H1 (cell line): ENCODE measurements at regions not wholly inside any gene's neighbourhood (a gene's known extent, or its start where the extent isn't known, plus 50 kb on each side); places are given as distances from the start of the nearest gene placed in this dataset.

Experiments
- CTCF ChIA-PET: fragments of 300-600 bp; sonication (Branson Sonifier 250); formaldehyde crosslinking; loops from one replicate; lab custom pipeline; 2021; ENCODE audit not compliant: partially characterized antibody; lab: Charles Lee
- POLR2A ChIA-PET: fragments of 300-600 bp; sonication (Branson Sonifier 250); formaldehyde crosslinking; loops from one replicate; lab custom pipeline; 2021; ENCODE audit warnings: inconsistent platforms; ENCODE audit not compliant: partially characterized antibody; lab: Charles Lee
- DNase-seq, 2 experiments: peaks; one replicate each; pipeline versions ENCODE4 v3.0.0 to v3.0.0-alpha.2; 2010 to 2022; ENCODE audit warnings: low spot score in 2 of 2, low read depth in 1 of 2, mixed read lengths in 1 of 2
- FAIRE-seq: peaks from 2 replicates; lab custom pipeline; 2011; peaks lifted over from hg19 to GRCh38; lab: Jason Lieb, UNC
- H2AFZ ChIP-seq: 2 replicates; pipeline ENCODE4 v1.8.1; 2012; ENCODE audit warnings: low read length, inconsistent platforms
- H2AK5ac ChIP-seq: 2 replicates; pipeline ENCODE4 v1.6.1; 2013; ENCODE audit warnings: low read depth, low read length
- H2BK120ac ChIP-seq: replicated peaks from 2 replicates; pipeline ENCODE3; 2013; ENCODE audit warnings: low read depth, low read length, inconsistent platforms
- H2BK12ac ChIP-seq: 2 replicates; pipeline ENCODE4 v1.6.1; 2013; ENCODE audit warnings: low read depth, low read length
- H2BK15ac ChIP-seq: 2 replicates; pipeline ENCODE4 v1.6.1; 2013; ENCODE audit warnings: low read length
- H2BK20ac ChIP-seq: 2 replicates; pipeline ENCODE4 v1.6.1; 2013; ENCODE audit warnings: low read length
- H2BK5ac ChIP-seq: 2 replicates; pipeline ENCODE4 v1.6.1; 2013; ENCODE audit warnings: low read depth, low read length
- H3K14ac ChIP-seq: 2 replicates; pipeline ENCODE4 v1.6.1; 2013; ENCODE audit warnings: inconsistent platforms; ENCODE audit not compliant: insufficient read length
- H3K18ac ChIP-seq: 2 replicates; pipeline ENCODE4 v1.6.1; 2013; ENCODE audit warnings: low read length; ENCODE audit errors: extremely low read depth
- H3K23ac ChIP-seq: 2 replicates; pipeline ENCODE4 v1.6.1; 2013; ENCODE audit warnings: inconsistent platforms; ENCODE audit not compliant: insufficient read length
- H3K23me2 ChIP-seq: 2 replicates; pipeline ENCODE4 v1.6.1; 2013; ENCODE audit warnings: low read depth, low read length
- H3K27ac ChIP-seq: 2 replicates; pipeline ENCODE4 v1.6.1; 2011; ENCODE audit warnings: low read depth, low read length, inconsistent platforms
- H3K27me3 ChIP-seq, 4 experiments: replicated peaks in 1 of 4; 1 replicate in 1 of 4; 2 replicates in 3 of 4; pipeline versions ENCODE4 v1.6.1 to v1.8.1; 2011 to 2013; ENCODE audit warnings: low read length in 3 of 4, mild to moderate bottlenecking in 3 of 4, inconsistent platforms in 2 of 4, mixed read lengths in 2 of 4, moderate library complexity in 1 of 4; ENCODE audit not compliant: control insufficient read depth in 3 of 4, insufficient read depth in 3 of 4; ENCODE audit errors: extremely low read depth in 1 of 4
- H3K36me3 ChIP-seq, 4 experiments: 2 replicates each; pipeline versions ENCODE4 v1.6.1 to v1.8.1; 2011 to 2013; ENCODE audit warnings: mild to moderate bottlenecking in 4 of 4, low read length in 3 of 4, moderate library complexity in 2 of 4, control low read depth in 1 of 4, inconsistent platforms in 1 of 4; ENCODE audit not compliant: insufficient read depth in 4 of 4, control insufficient read depth in 2 of 4
- H3K4ac ChIP-seq: replicated peaks from 2 replicates; pipeline ENCODE3; 2013; ENCODE audit warnings: low read length, low read depth, mixed read lengths, inconsistent platforms; ENCODE audit not compliant: insufficient read length
- H3K4me1 ChIP-seq, 4 experiments: replicated peaks in 1 of 4; 1 replicate in 1 of 4; 2 replicates in 3 of 4; pipeline versions ENCODE4 v1.6.1 to v1.8.1; 2011 to 2013; ENCODE audit warnings: low read length in 3 of 4, inconsistent platforms in 2 of 4, mixed read lengths in 1 of 4; ENCODE audit not compliant: insufficient read depth in 4 of 4, control insufficient read depth in 3 of 4
- H3K4me2 ChIP-seq, 2 experiments: 2 replicates each; pipeline versions ENCODE4 v1.6.1 to v1.8.1; 2011 to 2013; ENCODE audit warnings: low read depth in 2 of 2, low read length in 2 of 2, control low read depth in 1 of 2, inconsistent platforms in 1 of 2, mild to moderate bottlenecking in 1 of 2; ENCODE audit not compliant: insufficient read depth in 1 of 2
- H3K4me3 ChIP-seq, 4 experiments: fragments of 200-600, 300-600 bp in 1 of 4; sonication (generic), shearing (Covaris generic), sonication (Bioruptor Twin) in 1 of 4; 2 replicates each; pipeline versions ENCODE4 v1.5.1 to v1.8.1; 2011 to 2016; ENCODE audit warnings: low read length in 4 of 4, low read depth in 3 of 4, control low read depth in 2 of 4, inconsistent platforms in 2 of 4, mild to moderate bottlenecking in 2 of 4, mixed read lengths in 1 of 4, moderate library complexity in 1 of 4; ENCODE audit not compliant: insufficient read depth in 2 of 4; ENCODE audit errors: extremely low read depth in 1 of 4
- H3K56ac ChIP-seq: replicated peaks from 2 replicates; pipeline ENCODE3; 2013; ENCODE audit warnings: low read depth, mild to moderate bottlenecking, mixed read lengths, low read length, inconsistent platforms; ENCODE audit not compliant: insufficient read length
- H3K79me1 ChIP-seq: 2 replicates; pipeline ENCODE4 v1.6.1; 2013; ENCODE audit warnings: low read depth, low read length, control low read depth
- H3K79me2 ChIP-seq, 2 experiments: 2 replicates each; pipeline versions ENCODE4 v1.6.1 to v1.8.1; 2012 to 2013; ENCODE audit warnings: low read length in 2 of 2, mild to moderate bottlenecking in 2 of 2, inconsistent platforms in 1 of 2; ENCODE audit not compliant: insufficient read depth in 2 of 2, control insufficient read depth in 1 of 2
- H3K9ac ChIP-seq, 4 experiments: replicated peaks in 1 of 4; 1 replicate in 1 of 4; 2 replicates in 3 of 4; pipeline versions ENCODE4 v1.6.1 to v1.8.1; 2011 to 2013; ENCODE audit warnings: low read depth in 3 of 4, low read length in 3 of 4, control low read depth in 2 of 4, mild to moderate bottlenecking in 2 of 4, moderate library complexity in 2 of 4, inconsistent platforms in 1 of 4; ENCODE audit errors: extremely low read depth in 1 of 4
- H3K9me3 ChIP-seq, 2 experiments: 2 replicates each; pipeline versions ENCODE4 v1.6.1 to v1.8.1; 2012 to 2013; ENCODE audit warnings: mild to moderate bottlenecking in 2 of 2, moderate library complexity in 2 of 2, control low read depth in 1 of 2, inconsistent platforms in 1 of 2, low read depth in 1 of 2, low read length in 1 of 2, mixed read lengths in 1 of 2; ENCODE audit not compliant: insufficient read depth in 2 of 2
- H4K20me1 ChIP-seq, 2 experiments: replicated peaks in 1 of 2; 2 replicates each; pipeline versions ENCODE3 to v1.8.1; 2011 to 2013; ENCODE audit warnings: inconsistent platforms in 2 of 2, low read length in 2 of 2, mild to moderate bottlenecking in 1 of 2; ENCODE audit not compliant: insufficient read depth in 2 of 2, control insufficient read depth in 1 of 2
- H4K5ac ChIP-seq: 2 replicates; pipeline ENCODE4 v1.6.1; 2013; ENCODE audit warnings: low read length, low read depth, mixed read lengths, inconsistent platforms; ENCODE audit not compliant: insufficient read length
- H4K8ac ChIP-seq: 2 replicates; pipeline ENCODE4 v1.8.0; 2013; ENCODE audit warnings: mild to moderate bottlenecking, moderate library complexity, low read length, inconsistent platforms; ENCODE audit not compliant: insufficient read depth; ENCODE audit errors: extremely low read depth
- H4K91ac ChIP-seq: replicated peaks from 2 replicates; pipeline ENCODE3; 2013; ENCODE audit warnings: low read length, mixed read lengths, inconsistent platforms; ENCODE audit not compliant: insufficient read length
- JUND ChIP-seq: IDR thresholded peaks from 2 replicates; pipeline ENCODE4 v1.6.1; 2011; ENCODE audit warnings: mild to moderate bottlenecking, improper control_type of control experiment, low read length
- KDM4A ChIP-seq: IDR thresholded peaks from one replicate; pipeline ENCODE4 v1.7.1; 2012; ENCODE audit warnings: low read depth, mild to moderate bottlenecking, moderate library complexity, low read length, inconsistent platforms; ENCODE audit not compliant: severe bottlenecking
- RAD21 ChIP-seq, 2 experiments: IDR thresholded peaks in 1 of 2; conservative IDR thresholded peaks in 1 of 2; 2 replicates each; pipeline ENCODE4 v1.6.1; 2011; ENCODE audit warnings: low read depth in 2 of 2, low read length in 2 of 2, improper control_type of control experiment in 1 of 2, inconsistent platforms in 1 of 2, mild to moderate bottlenecking in 1 of 2, moderate library complexity in 1 of 2
- SIRT6 ChIP-seq: IDR thresholded peaks from one replicate; pipeline ENCODE4 v1.7.1; 2012; ENCODE audit warnings: low read length, inconsistent platforms
- TBP ChIP-seq: IDR thresholded peaks from 2 replicates; pipeline ENCODE4 v1.6.1; 2011; ENCODE audit warnings: low read depth, low read length, improper control_type of control experiment
- WGBS, 2 experiments: shearing (Covaris generic) in 1 of 2; methylation state at CpG; one replicate each; pipeline versions ENCODE4 v1.1.6 to v1.1.7; 2013 to 2015; ENCODE audit warnings: low lambda C conversion rate in 2 of 2, mixed read lengths in 2 of 2, inconsistent platforms in 1 of 2, low coverage in 1 of 2, missing lambda C conversion rate in 1 of 2; ENCODE audit not compliant: insufficient replicate concordance in 2 of 2, insufficient coverage in 1 of 2, insufficient read length in 1 of 2; ENCODE audit errors: extremely low coverage in 1 of 2, missing lambda C conversion rate in 1 of 2; 5-methylcytosine and 5-hydroxymethylcytosine counted together

- Histone ChIP-seq H2BK20ac (no peak overlapping the region), H2AK5ac (no peak overlapping the region), H3K9me3 (peaks cover 3 to 4% of the 10 kb centered on the region in 2 experiments; a peak in 2 of 4 replicates), H3K4ac (no peak overlapping the region), H2BK15ac (no peak overlapping the region), H3K56ac (no peak overlapping the region), H3K79me2 (no peaks in the 10 kb centered on the region), H3K23ac (no peak overlapping the region), H4K8ac (no peak overlapping the region), H3K23me2 (peaks cover 7% of the 10 kb centered on the region; the same call in 1 of the 2 replicates), H2BK5ac (no peak overlapping the region), H3K4me3 (no peak overlapping the region), H3K27ac (no peak overlapping the region), H3K36me3 (no peaks in the 10 kb centered on the region), H3K79me1 (no peaks in the 10 kb centered on the region), H2AFZ (no peak overlapping the region), H2BK12ac (no peak overlapping the region), H3K9ac (no peak overlapping the region), H3K4me2 (no peak overlapping the region), H3K4me1 (no peaks in the 10 kb centered on the region), H4K5ac (no peak overlapping the region), H4K91ac (no peak overlapping the region), H4K20me1 (peaks cover 0 to 7% of the 10 kb centered on the region in 2 experiments), H3K18ac (no peak overlapping the region), H3K27me3 (no peaks in the 10 kb centered on the region), H2BK120ac (no peak overlapping the region), H3K14ac (no peak overlapping the region)
- ChIA-PET POLR2A (no interaction called here), CTCF (no interaction called here)
- DNase-seq (no peak), FAIRE-seq (no peak)
- TF ChIP-seq JUND (no peak), KDM4A (no peak), TBP (no peak), RAD21 (IDR thresholded peaks at IDR 0.05 in 1 of 2, conservative IDR thresholded peaks at IDR 0.05 in 1 of 2; ENCODE audit: low read depth in 2 of 2, low read length in 2 of 2) (no peak), SIRT6 (no peak)
- 89% methylated on average over 14 of the region's 14 CpGs; no CpG with 5 or more reads in 1 of the 2 experiments for WGBS, 2 experiments
Measured at GRCh38 chr22:48054596-48054995, 1292.1 kb downstream of the TBC1D22A start.
